Natural killer cell (primary cell): ENCODE measurements at regions not wholly inside any gene's neighbourhood (a gene's known extent, or its start where the extent isn't known, plus 50 kb on each side); places are given as distances from the start of the nearest gene placed in this dataset.
A peak's percentile ranks its signal among the peaks of the same experiment; 100 is the strongest.
"Not testable (repeated sequence)": the region's sequence is repeated elsewhere in the genome, so short reads cannot be mapped to it uniquely, and the experiment has no call there.

Experiments used
- ATAC-seq, 3 donors: fragments of 150-1000 bp in 2 of 3; fragments of 200-7000 bp in 1 of 3; cut with Tn5 transposase; 1 replicate in 1 of 3; 2 replicates in 2 of 3; pipeline ENCODE4 v1.10.0; 2021; ENCODE audit warnings: mild to moderate bottlenecking in 2 of 3, moderate library complexity in 2 of 3
- DNase-seq, 2 donors: peaks; one replicate each; pipeline versions ENCODE4 v3.0.0 to v3.0.0-alpha.2; 2013 to 2021; ENCODE audit warnings: mixed read lengths in 1 of 2
- H3K27ac ChIP-seq: one replicate; pipeline ENCODE4 v1.5.1; 2013; ENCODE audit warnings: mild to moderate bottlenecking, low read length
- H3K27me3 ChIP-seq: one replicate; pipeline ENCODE4 v1.6.1; 2013; ENCODE audit warnings: low read length; ENCODE audit not compliant: control insufficient read depth, insufficient read depth
- H3K36me3 ChIP-seq: one replicate; pipeline ENCODE4 v1.6.1; 2013; ENCODE audit warnings: low read length; ENCODE audit not compliant: control insufficient read depth, insufficient read depth
- H3K4me1 ChIP-seq: one replicate; pipeline ENCODE4 v1.6.1; 2013; ENCODE audit warnings: low read length; ENCODE audit not compliant: control insufficient read depth, insufficient read depth
- H3K4me3 ChIP-seq: one replicate; pipeline ENCODE4 v1.5.1; 2013; ENCODE audit warnings: low read length
- H3K9me3 ChIP-seq: one replicate; pipeline ENCODE4 v1.6.1; 2013; ENCODE audit warnings: low read length; ENCODE audit not compliant: control insufficient read depth, insufficient read depth
- H3K27ac Mint-ChIP-seq, 2 donors: one replicate each; pipeline ENCODE4 v1.8.0; 2022; ENCODE audit warnings: mild to moderate bottlenecking in 2 of 2, mixed read lengths in 2 of 2, moderate library complexity in 1 of 2
- H3K27me3 Mint-ChIP-seq, 2 donors: one replicate each; pipeline ENCODE4 v1.8.0; 2022; ENCODE audit warnings: low read depth in 2 of 2, mixed read lengths in 2 of 2
- H3K36me3 Mint-ChIP-seq: one replicate; pipeline ENCODE4 v1.8.0; 2022; ENCODE audit warnings: mixed read lengths
- H3K4me1 Mint-ChIP-seq, 2 donors: one replicate each; pipeline ENCODE4 v1.8.0; 2022; ENCODE audit warnings: mixed read lengths in 2 of 2
- H3K4me3 Mint-ChIP-seq: one replicate; pipeline ENCODE4 v1.8.0; 2022; ENCODE audit warnings: mild to moderate bottlenecking, moderate library complexity, mixed read lengths
- H3K9me3 Mint-ChIP-seq, 2 donors: one replicate each; pipeline ENCODE4 v1.8.0; 2022; ENCODE audit warnings: mixed read lengths in 2 of 2
- CTCF ChIP-seq: fragments of 200-600 bp; IDR thresholded peaks from one replicate; pipeline ENCODE4 v1.8.0; 2022; ENCODE audit warnings: antibody characterized with exemption
- WGBS: methylation state at CpG from one replicate; pipeline ENCODE4 v1.1.7; 2013; ENCODE audit warnings: missing lambda C conversion rate; ENCODE audit not compliant: insufficient coverage; 5-methylcytosine and 5-hydroxymethylcytosine counted together
- intact Hi-C: fragments of 100-400 bp; cut with micrococcal nuclease; formaldehyde crosslinking; loops from one replicate; pipeline ENCODE4 v1.14.2; 2022

DNA sequence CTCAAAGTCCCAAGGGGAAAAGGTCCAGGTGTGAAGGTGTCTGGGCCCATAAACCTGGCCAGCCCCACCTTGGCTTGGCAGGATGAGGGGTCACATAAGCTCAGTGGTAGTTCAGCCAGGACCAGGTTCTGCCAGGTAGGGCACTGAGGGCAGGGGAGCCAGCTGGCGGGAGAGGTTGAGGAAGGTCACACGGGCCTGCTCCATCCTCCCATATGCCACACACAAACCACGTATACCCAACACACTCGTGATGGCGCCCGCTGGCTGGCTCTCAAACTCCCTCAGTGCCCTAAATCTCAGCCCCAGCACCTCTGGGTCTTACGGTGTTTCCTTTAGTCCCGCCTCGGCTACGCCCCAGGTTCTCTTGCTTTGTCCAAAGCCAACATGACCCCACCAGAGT is 160.5 kb downstream of the ZFP36L2 start:
- no peak for DNase-seq
- WGBS: 59% methylated on average over 6 of the region's 10 CpGs
- peaks cover 0 to 17% of the 10 kb centered on the region in 2 donors for H3K4me1 Mint-ChIP-seq
- H3K9me3 Mint-ChIP-seq: peaks cover 0 to 2% of the 10 kb centered on the region in 2 donors
- Histone ChIP-seq H3K36me3 (no peaks in the 10 kb centered on the region), H3K27me3 (no peaks in the 10 kb centered on the region), H3K9me3 (no peaks in the 10 kb centered on the region), H3K27ac (no peak overlapping the region), H3K4me3 (no peak overlapping the region), H3K4me1 (peaks cover 5% of the 10 kb centered on the region)
- H3K27me3 Mint-ChIP-seq: no peaks in the 10 kb centered on the region
- no peak overlapping the region for H3K4me3 Mint-ChIP-seq
- H3K36me3 Mint-ChIP-seq: no peaks in the 10 kb centered on the region
- ATAC-seq: no peak
- TF ChIP-seq CTCF: no peak
- intact Hi-C loops: no loop called here
- no peak overlapping the region for H3K27ac Mint-ChIP-seq

DNA sequence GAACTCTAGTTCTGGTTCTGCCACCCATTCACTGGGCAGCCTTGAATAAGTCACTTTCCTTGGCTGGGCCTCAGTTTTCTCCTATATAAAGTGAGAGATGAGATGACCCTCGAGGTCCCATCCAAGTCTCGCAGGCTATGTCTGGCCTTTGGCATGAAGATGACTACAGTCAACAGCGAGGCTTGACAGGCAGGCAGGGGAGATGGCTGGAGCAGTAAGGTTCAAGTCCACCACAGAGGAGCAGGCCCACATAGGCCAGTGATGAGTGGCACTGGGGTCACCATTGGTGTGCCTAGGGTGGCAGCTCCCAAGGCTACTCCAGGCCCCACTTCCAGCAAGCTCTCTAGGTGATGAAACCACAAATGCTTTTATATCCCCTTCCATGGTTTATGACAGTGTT is 161.4 kb downstream of the ZFP36L2 start:
- Mint-ChIP-seq H3K4me3 (no peak overlapping the region), H3K9me3 (peaks cover 0 to 2% of the 10 kb centered on the region in 2 donors), H3K27ac (peak overlapping the region in 1 of 2 donors; percentile 46), H3K36me3 (no peaks in the 10 kb centered on the region), H3K4me1 (peaks cover 0 to 17% of the 10 kb centered on the region in 2 donors), H3K27me3 (no peaks in the 10 kb centered on the region)
- DNase-seq: no peak
- 93% methylated on average over 3 of the region's 3 CpGs for WGBS
- Histone ChIP-seq H3K4me3 (no peak overlapping the region), H3K9me3 (no peaks in the 10 kb centered on the region), H3K4me1 (peaks cover 8% of the 10 kb centered on the region), H3K36me3 (no peaks in the 10 kb centered on the region), H3K27ac (no peak overlapping the region), H3K27me3 (no peaks in the 10 kb centered on the region)
- intact Hi-C loops: no loop called here
- TF ChIP-seq CTCF: no peak
- no peak for ATAC-seq

- peaks cover 15 to 32% of the 10 kb centered on the region in 2 donors for H3K4me1 Mint-ChIP-seq
- intact Hi-C loops, H3K4me3 Mint-ChIP-seq, H3K27ac ChIP-seq, H3K27ac Mint-ChIP-seq, H3K36me3 ChIP-seq, H3K27me3 ChIP-seq, DNase-seq, H3K9me3 ChIP-seq, H3K36me3 Mint-ChIP-seq, H3K27me3 Mint-ChIP-seq, H3K9me3 Mint-ChIP-seq, H3K4me3 ChIP-seq, ATAC-seq: not testable (repeated sequence)
- H3K4me1 ChIP-seq: peaks cover 23% of the 10 kb centered on the region
- WGBS: no CpG with 5 or more reads among the region's 32 CpGs
These were observed 163.3 kb downstream of the ZFP36L2 start for GRCh38 chr2:43063096-43063495.

GRCh38 chr2:43062058-43062457 is 164.3 kb downstream of the ZFP36L2 start:
- H3K27ac ChIP-seq: no peak overlapping the region
- no peak overlapping the region for H3K4me3 ChIP-seq
- no peaks in the 10 kb centered on the region for H3K36me3 Mint-ChIP-seq
- H3K4me1 Mint-ChIP-seq: peaks cover 15 to 25% of the 10 kb centered on the region in 2 donors
- H3K9me3 Mint-ChIP-seq: peaks cover 0 to 2% of the 10 kb centered on the region in 2 donors
- no peaks in the 10 kb centered on the region for H3K36me3 ChIP-seq
- DNase-seq: no peak
- intact Hi-C loops: no loop called here
- H3K27me3 Mint-ChIP-seq: no peaks in the 10 kb centered on the region
- peaks cover 23% of the 10 kb centered on the region for H3K4me1 ChIP-seq
- TF ChIP-seq CTCF: no peak
- no peak overlapping the region for H3K4me3 Mint-ChIP-seq
- ATAC-seq: no peak
- H3K9me3 ChIP-seq: no peaks in the 10 kb centered on the region
- no peaks in the 10 kb centered on the region for H3K27me3 ChIP-seq
- no peak overlapping the region for H3K27ac Mint-ChIP-seq
